Hematopoietic multipotent progenitor cell treated with erythropoietin and hydrocortisone succinate and interleukin-3 and kit ligand, for 6 days (in vitro differentiated cells): ENCODE measurements at regions not wholly inside any gene's neighbourhood (a gene's known extent, or its start where the extent isn't known, plus 50 kb on each side); places are given as distances from the start of the nearest gene placed in this dataset.
A peak's percentile ranks its signal among the peaks of the same experiment; 100 is the strongest.

Source experiments
- DNase-seq: peaks from one replicate; pipeline ENCODE4 v3.0.0-alpha.2; 2015

- DNase-seq = no peak
Measured at GRCh38 chr1:38534473-38534823, 325.1 kb downstream of the RRAGC start.

GRCh38 chr1:38533772-38534472 lies 325.6 kb downstream of the RRAGC start:
- peak; percentile 3 for DNase-seq

GRCh38 chr1:38530957-38531356 lies 328.6 kb downstream of the RRAGC start:
- no peak for DNase-seq

- no peak for DNase-seq
Measured at GRCh38 chr1:38529946-38530345, 329.6 kb downstream of the RRAGC start.

GRCh38 chr1:38529391-38529790 lies 330.2 kb downstream of the RRAGC start:
- DNase-seq = no peak

- DNase-seq = no peak
Measured at GRCh38 chr1:38528623-38529022, 330.9 kb downstream of the RRAGC start.

- DNase-seq = no peak
Measured at GRCh38 chr1:38527373-38527966, 332.1 kb downstream of the RRAGC start.

- no peak for DNase-seq
Measured at GRCh38 chr1:38526046-38526445, 333.5 kb downstream of the RRAGC start.

GRCh38 chr1:38525343-38526043 lies 334.1 kb downstream of the RRAGC start:
- no peak for DNase-seq

- no peak for DNase-seq
Measured at GRCh38 chr1:38524025-38524641, 335.4 kb downstream of the RRAGC start.

- DNase-seq = no peak
Measured at GRCh38 chr1:38523568-38523939, 336.0 kb downstream of the RRAGC start.

- DNase-seq = no peak
Measured at GRCh38 chr1:38522915-38523567, 336.5 kb downstream of the RRAGC start.

GRCh38 chr1:38516560-38516959 lies 343.0 kb downstream of the RRAGC start:
- no peak for DNase-seq

GRCh38 chr1:38512789-38513188 lies 346.8 kb downstream of the RRAGC start:
- no peak for DNase-seq

- DNase-seq = no peak
Measured at GRCh38 chr1:38512024-38512767, 347.4 kb downstream of the RRAGC start.

- no peak for DNase-seq
Measured at GRCh38 chr1:38508232-38508631, 351.3 kb downstream of the RRAGC start.

GRCh38 chr1:38507563-38507962 lies 352.0 kb downstream of the RRAGC start:
- no peak for DNase-seq

GRCh38 chr1:38505944-38506343 lies 353.6 kb downstream of the RRAGC start:
- DNase-seq = no peak

- no peak for DNase-seq
Measured at GRCh38 chr1:38502758-38503157, 356.8 kb downstream of the RRAGC start.

- DNase-seq = no peak
Measured at GRCh38 chr1:38500891-38501290, 358.7 kb downstream of the RRAGC start.

- DNase-seq = peak; percentile 7
Measured at GRCh38 chr1:38500352-38500751, 359.2 kb downstream of the RRAGC start.

GRCh38 chr1:38498686-38499085 lies 360.9 kb downstream of the RRAGC start:
- no peak for DNase-seq
